CD14-positive monocyte (primary cell): ENCODE measurements at regions not wholly inside any gene's neighbourhood (a gene's known extent, or its start where the extent isn't known, plus 50 kb on each side); places are given as distances from the start of the nearest gene placed in this dataset.
A peak's percentile ranks its signal among the peaks of the same experiment; 100 is the strongest.

Experiments used
- DNase-seq, 3 donors: peaks; one replicate each; pipeline ENCODE4 v3.0.0-alpha.2; 2011 to 2022
- H2AFZ ChIP-seq: 2 replicates; pipeline ENCODE4 v1.6.0; 2012; ENCODE audit warnings: mild to moderate bottlenecking, low read depth, low read length, inconsistent platforms; ENCODE audit not compliant: insufficient read depth, poor library complexity, severe bottlenecking
- H3K27ac ChIP-seq, 2 donors: 1 replicate in 1 of 2; 2 replicates in 1 of 2; pipeline ENCODE4 v1.5.1; 2012 to 2013; ENCODE audit warnings: low read length in 2 of 2, control low read depth in 1 of 2, inconsistent platforms in 1 of 2, low read depth in 1 of 2, mild to moderate bottlenecking in 1 of 2
- H3K27me3 ChIP-seq, 2 donors: one replicate each; pipeline versions ENCODE4 v1.6.0 to v1.6.1; 2011 to 2013; ENCODE audit warnings: low read length in 2 of 2; ENCODE audit not compliant: control insufficient read depth in 2 of 2, insufficient read depth in 2 of 2
- H3K36me3 ChIP-seq, 2 donors: replicated peaks in 1 of 2; 1 replicate in 1 of 2; 2 replicates in 1 of 2; pipeline versions ENCODE4 v1.5.1 to v1.6.1; 2012 to 2013; ENCODE audit warnings: low read length in 2 of 2, control low read depth in 1 of 2, inconsistent platforms in 1 of 2, mild to moderate bottlenecking in 1 of 2; ENCODE audit not compliant: insufficient read depth in 2 of 2, control insufficient read depth in 1 of 2
- H3K4me1 ChIP-seq, 2 donors: 1 replicate in 1 of 2; 2 replicates in 1 of 2; pipeline versions ENCODE4 v1.5.1 to v1.6.1; 2012 to 2013; ENCODE audit warnings: low read length in 2 of 2, control low read depth in 1 of 2, inconsistent platforms in 1 of 2, mild to moderate bottlenecking in 1 of 2, moderate library complexity in 1 of 2; ENCODE audit not compliant: insufficient read depth in 2 of 2, control insufficient read depth in 1 of 2
- H3K4me2 ChIP-seq: replicated peaks from 2 replicates; pipeline ENCODE3; 2012; ENCODE audit warnings: low read length, moderate library complexity, mild to moderate bottlenecking; ENCODE audit not compliant: poor library complexity, severe bottlenecking; ENCODE audit errors: extremely low read depth
- H3K4me3 ChIP-seq, 3 experiments: fragments of 200-600 bp in 1 of 3; sonication (generic) in 1 of 3; replicated peaks in 1 of 3; 1 replicate in 2 of 3; 2 replicates in 1 of 3; pipeline ENCODE4 v1.5.1; 2011 to 2013; ENCODE audit warnings: low read length in 3 of 3, mild to moderate bottlenecking in 3 of 3, control low read depth in 2 of 3, low read depth in 2 of 3, inconsistent platforms in 1 of 3, moderate library complexity in 1 of 3
- H3K79me2 ChIP-seq: 2 replicates; pipeline ENCODE4 v1.6.0; 2012; ENCODE audit warnings: mild to moderate bottlenecking, control low read depth, inconsistent platforms, low read length, moderate library complexity; ENCODE audit not compliant: insufficient read depth
- H3K9ac ChIP-seq: 2 replicates; pipeline ENCODE4 v1.6.0; 2017; ENCODE audit warnings: low read length, mild to moderate bottlenecking; ENCODE audit not compliant: insufficient read depth, poor library complexity, severe bottlenecking
- H3K9me3 ChIP-seq, 2 donors: replicated peaks in 1 of 2; 1 replicate in 1 of 2; 2 replicates in 1 of 2; pipeline versions ENCODE4 v1.5.1 to v1.6.1; 2012 to 2013; ENCODE audit warnings: low read length in 2 of 2, control low read depth in 1 of 2; ENCODE audit not compliant: control insufficient read depth in 1 of 2, insufficient read depth in 1 of 2
- H4K20me1 ChIP-seq: 2 replicates; pipeline ENCODE4 v1.6.0; 2012; ENCODE audit warnings: mild to moderate bottlenecking, low read length, control low read depth, moderate library complexity; ENCODE audit not compliant: insufficient read depth
- H3K27ac Mint-ChIP-seq, 7 donors: one replicate each; pipeline ENCODE4 v1.8.0; 2020; ENCODE audit warnings: mild to moderate bottlenecking in 7 of 7, mixed read lengths in 7 of 7, moderate library complexity in 6 of 7, inconsistent platforms in 2 of 7
- H3K27me3 Mint-ChIP-seq, 3 donors: one replicate each; pipeline ENCODE4 v1.8.0; 2021 to 2022; ENCODE audit warnings: low read depth in 3 of 3, mild to moderate bottlenecking in 3 of 3, mixed read lengths in 3 of 3, moderate library complexity in 3 of 3, inconsistent platforms in 1 of 3
- H3K36me3 Mint-ChIP-seq, 2 donors: one replicate each; pipeline ENCODE4 v1.8.0; 2020; ENCODE audit warnings: mixed read lengths in 2 of 2, inconsistent platforms in 1 of 2, mild to moderate bottlenecking in 1 of 2
- H3K4me1 Mint-ChIP-seq: one replicate; pipeline ENCODE4 v1.8.0; 2020; ENCODE audit warnings: mild to moderate bottlenecking, mixed read lengths
- H3K4me3 Mint-ChIP-seq, 2 donors: one replicate each; pipeline ENCODE4 v1.8.0; 2020; ENCODE audit warnings: mild to moderate bottlenecking in 2 of 2, mixed read lengths in 2 of 2, moderate library complexity in 1 of 2
- H3K9me3 Mint-ChIP-seq, 7 donors: one replicate each; pipeline ENCODE4 v1.8.0; 2020 to 2022; ENCODE audit warnings: mixed read lengths in 7 of 7, mild to moderate bottlenecking in 6 of 7, moderate library complexity in 6 of 7, inconsistent platforms in 2 of 7
- WGBS: methylation state at CpG from one replicate; pipeline ENCODE4 v1.1.5; 2013; ENCODE audit warnings: missing lambda C conversion rate; ENCODE audit not compliant: insufficient coverage; 5-methylcytosine and 5-hydroxymethylcytosine counted together
- intact Hi-C, 2 donors: fragments of 100-400 bp; cut with micrococcal nuclease; formaldehyde crosslinking; loops; one replicate each; pipeline versions ENCODE4 v1.15.0 to v1.15.1; 2023
- TF ChIP-seq, protein P1 (sequence below): fragments of 200-600 bp; IDR thresholded peaks from one replicate; pipeline ENCODE4 v1.8.0; 2022; ENCODE audit warnings: antibody characterized with exemption, mild to moderate bottlenecking

GRCh38 chr2:120552800-120553481 lies 182.7 kb upstream of the GLI2 start:
- Histone ChIP-seq H3K27ac (no peak overlapping the region), H3K9me3 (no peaks in the 10 kb centered on the region), H3K4me2 (no peak overlapping the region), H3K36me3 (no peaks in the 10 kb centered on the region), H3K27me3 (no peaks in the 10 kb centered on the region), H3K4me1 (peaks cover 4 to 6% of the 10 kb centered on the region in 2 donors), H3K79me2 (no peaks in the 10 kb centered on the region), H4K20me1 (no peaks in the 10 kb centered on the region), H3K4me3 (no peak overlapping the region), H3K9ac (no peak overlapping the region), H2AFZ (no peak overlapping the region)
- Mint-ChIP-seq H3K36me3 (no peaks in the 10 kb centered on the region), H3K9me3 (no peaks in the 10 kb centered on the region), H3K27me3 (peaks cover 7 to 11% (median 9%) of the 10 kb centered on the region in 3 donors), H3K4me1 (peaks cover 9% of the 10 kb centered on the region), H3K27ac (no peak overlapping the region), H3K4me3 (peak overlapping the region in 1 of 2 donors; percentile 21)
- DNase-seq: peak in 1 of 3 donors; percentile 38
- intact Hi-C loops: no loop called here
- WGBS: 28% methylated on average over 21 of the region's 24 CpGs
- TF ChIP-seq, protein P1, sequence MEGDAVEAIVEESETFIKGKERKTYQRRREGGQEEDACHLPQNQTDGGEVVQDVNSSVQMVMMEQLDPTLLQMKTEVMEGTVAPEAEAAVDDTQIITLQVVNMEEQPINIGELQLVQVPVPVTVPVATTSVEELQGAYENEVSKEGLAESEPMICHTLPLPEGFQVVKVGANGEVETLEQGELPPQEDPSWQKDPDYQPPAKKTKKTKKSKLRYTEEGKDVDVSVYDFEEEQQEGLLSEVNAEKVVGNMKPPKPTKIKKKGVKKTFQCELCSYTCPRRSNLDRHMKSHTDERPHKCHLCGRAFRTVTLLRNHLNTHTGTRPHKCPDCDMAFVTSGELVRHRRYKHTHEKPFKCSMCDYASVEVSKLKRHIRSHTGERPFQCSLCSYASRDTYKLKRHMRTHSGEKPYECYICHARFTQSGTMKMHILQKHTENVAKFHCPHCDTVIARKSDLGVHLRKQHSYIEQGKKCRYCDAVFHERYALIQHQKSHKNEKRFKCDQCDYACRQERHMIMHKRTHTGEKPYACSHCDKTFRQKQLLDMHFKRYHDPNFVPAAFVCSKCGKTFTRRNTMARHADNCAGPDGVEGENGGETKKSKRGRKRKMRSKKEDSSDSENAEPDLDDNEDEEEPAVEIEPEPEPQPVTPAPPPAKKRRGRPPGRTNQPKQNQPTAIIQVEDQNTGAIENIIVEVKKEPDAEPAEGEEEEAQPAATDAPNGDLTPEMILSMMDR: peak; percentile 20

GRCh38 chr2:120554625-120555032 lies 181.0 kb upstream of the GLI2 start:
- peaks cover 4 to 6% of the 10 kb centered on the region in 2 donors for H3K4me1 ChIP-seq
- no peaks in the 10 kb centered on the region for H3K36me3 Mint-ChIP-seq
- no peak overlapping the region for H2AFZ ChIP-seq
- no peak overlapping the region for H3K9ac ChIP-seq
- H4K20me1 ChIP-seq: no peaks in the 10 kb centered on the region
- peaks cover 0 to 2% (median 0%) of the 10 kb centered on the region in 7 donors for H3K9me3 Mint-ChIP-seq
- no peak overlapping the region for H3K27ac Mint-ChIP-seq
- DNase-seq: no peak
- H3K4me3 ChIP-seq: no peak overlapping the region
- TF ChIP-seq, protein P1: no peak
- no peaks in the 10 kb centered on the region for H3K36me3 ChIP-seq
- intact Hi-C loops: no loop called here
- H3K4me2 ChIP-seq: no peak overlapping the region
- H3K4me1 Mint-ChIP-seq: peaks cover 9% of the 10 kb centered on the region
- peaks cover 7 to 12% (median 9%) of the 10 kb centered on the region in 3 donors for H3K27me3 Mint-ChIP-seq
- H3K4me3 Mint-ChIP-seq: peak overlapping the region in 1 of 2 donors; percentile 1
- H3K27ac ChIP-seq: no peak overlapping the region
- no peaks in the 10 kb centered on the region for H3K9me3 ChIP-seq
- no peaks in the 10 kb centered on the region for H3K79me2 ChIP-seq
- no peaks in the 10 kb centered on the region for H3K27me3 ChIP-seq
